C4-2B (cell line): ENCODE measurements at regions not wholly inside any gene's neighbourhood (a gene's known extent, or its start where the extent isn't known, plus 50 kb on each side); places are given as distances from the start of the nearest gene placed in this dataset.
"Not testable (repeated sequence)": the region's sequence is repeated elsewhere in the genome, so short reads cannot be mapped to it uniquely, and the experiment has no call there.

Experiments
- H3K27ac ChIP-seq: fragments of 450-650 bp; 2 replicates; pipeline ENCODE4 v1.5.1; 2017
- CTCF ChIP-seq: fragments of 450-650 bp; conservative IDR thresholded peaks from 2 replicates; pipeline ENCODE4 v1.5.1; 2017; ENCODE audit warnings: mild to moderate bottlenecking
- ZFX ChIP-seq: fragments of 450-650 bp; IDR thresholded peaks from 2 replicates; pipeline ENCODE4 v1.6.1; 2017

GRCh38 chr22:25348391-25348790, 129.0 kb downstream of the CRYBB2 start:
- TF ChIP-seq CTCF (no peak), ZFX (no peak)
- no peak overlapping the region for H3K27ac ChIP-seq

GRCh38 chr22:25348996-25349395, 129.6 kb downstream of the CRYBB2 start:
- not testable (repeated sequence) for H3K27ac ChIP-seq

- H3K27ac ChIP-seq, result no peak overlapping the region
- no peak for TF ChIP-seq CTCF
- no peak for TF ChIP-seq ZFX
Measured at GRCh38 chr22:25350551-25350971, 131.1 kb downstream of the CRYBB2 start.

DNA sequence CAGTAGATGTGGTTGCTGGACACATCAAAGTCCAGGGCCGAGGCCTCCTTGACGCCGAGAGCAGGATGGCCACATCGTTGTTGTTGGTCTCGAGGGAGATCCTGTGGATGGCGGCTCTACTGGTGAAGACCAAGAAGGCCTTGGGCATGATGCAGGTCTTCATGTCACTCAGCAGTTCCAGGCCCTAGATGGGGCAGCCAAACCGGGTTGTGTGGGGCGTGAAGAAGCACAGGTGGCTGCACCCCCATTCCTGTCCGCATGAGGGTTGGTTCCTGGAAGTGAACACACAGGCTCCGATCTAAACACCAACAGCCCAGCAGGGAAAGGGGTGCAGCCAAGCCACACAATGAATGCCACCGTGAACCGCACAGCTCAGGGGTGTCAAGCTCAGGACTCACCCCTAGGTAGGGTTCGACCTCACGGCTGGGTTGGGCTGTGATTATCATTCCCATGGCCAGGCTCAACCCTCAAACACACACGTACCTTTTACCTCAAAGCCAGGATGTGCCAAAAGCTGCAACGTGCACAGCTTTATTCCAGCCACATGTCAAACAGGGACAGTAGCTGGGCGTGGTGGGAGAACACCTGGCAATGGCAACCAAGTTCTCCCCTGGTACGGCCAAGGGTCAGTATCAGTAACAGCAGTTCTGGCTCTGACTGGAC, 132.3 kb downstream of the CRYBB2 start:
- TF ChIP-seq CTCF (no peak), ZFX (no peak)

DNA sequence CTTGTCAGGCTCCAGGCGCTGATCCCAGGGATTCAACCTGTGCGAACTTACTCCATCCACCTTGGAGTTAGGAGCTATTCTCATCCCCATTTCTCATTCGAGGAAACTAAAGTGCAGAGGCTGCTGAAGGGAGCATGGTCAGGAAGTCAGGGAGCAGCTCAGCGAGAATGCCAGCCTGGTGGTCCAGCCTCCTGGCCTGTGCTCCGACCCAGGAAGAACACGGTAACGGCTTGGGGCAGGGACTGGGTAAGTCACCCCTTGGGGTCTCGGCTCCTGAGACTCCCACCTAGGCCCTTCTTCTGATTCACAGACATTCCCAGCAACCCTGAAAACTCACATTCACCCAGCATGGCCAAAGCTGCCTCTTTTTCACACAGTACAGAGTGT, 132.8 kb downstream of the CRYBB2 start:
- no peak for TF ChIP-seq ZFX
- TF ChIP-seq CTCF, result no peak
- no peak overlapping the region for H3K27ac ChIP-seq

More for the DNA sequence above, 132.3 kb downstream of the CRYBB2 start:
- no peak overlapping the region for H3K27ac ChIP-seq

DNA sequence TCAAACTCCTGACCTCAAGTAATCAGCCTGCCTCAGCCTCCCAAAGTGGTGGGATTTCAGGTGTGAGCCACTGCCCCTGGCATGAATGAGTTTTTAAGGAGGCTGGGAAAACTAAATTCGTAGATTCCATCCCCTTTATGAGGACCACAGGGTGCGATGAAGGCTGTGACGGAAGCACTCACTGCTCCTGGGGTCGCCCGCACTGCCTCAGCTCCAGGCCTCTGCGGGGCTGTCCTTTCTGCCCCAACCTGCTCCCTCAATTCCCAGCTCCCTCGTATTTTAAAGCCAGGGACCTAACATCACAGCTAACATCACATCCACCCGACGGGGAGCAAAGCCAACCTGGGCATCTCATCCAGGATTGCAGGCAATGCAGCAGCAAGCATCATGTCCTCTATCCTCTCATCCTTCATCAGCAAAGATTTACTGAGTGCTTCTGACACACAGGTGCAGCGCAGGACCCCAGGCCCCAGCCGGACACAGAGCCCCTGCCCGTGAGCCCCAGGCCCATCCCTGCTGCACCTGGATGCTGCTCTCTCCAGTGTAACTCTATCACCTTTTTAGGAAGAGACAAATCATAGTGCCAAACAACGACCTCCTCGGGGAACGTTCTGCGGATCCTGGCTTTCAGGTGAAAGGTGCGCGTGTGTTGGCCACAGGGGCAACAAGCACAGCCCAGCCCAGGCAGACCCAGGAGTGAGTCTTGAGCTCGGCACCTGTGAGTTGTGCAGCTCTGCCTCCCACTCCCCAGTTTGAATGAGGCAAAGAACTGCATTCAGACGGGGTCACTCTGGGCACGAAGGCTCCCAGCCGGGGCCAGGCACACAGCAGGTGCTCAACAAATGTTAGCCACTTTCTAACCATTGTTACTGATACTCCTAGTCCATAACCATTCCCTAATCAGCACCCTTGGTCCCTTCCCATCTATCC, 134.3 kb downstream of the CRYBB2 start:
- H3K27ac ChIP-seq, result no peak overlapping the region
- TF ChIP-seq CTCF, result no peak
- TF ChIP-seq ZFX, result no peak

DNA sequence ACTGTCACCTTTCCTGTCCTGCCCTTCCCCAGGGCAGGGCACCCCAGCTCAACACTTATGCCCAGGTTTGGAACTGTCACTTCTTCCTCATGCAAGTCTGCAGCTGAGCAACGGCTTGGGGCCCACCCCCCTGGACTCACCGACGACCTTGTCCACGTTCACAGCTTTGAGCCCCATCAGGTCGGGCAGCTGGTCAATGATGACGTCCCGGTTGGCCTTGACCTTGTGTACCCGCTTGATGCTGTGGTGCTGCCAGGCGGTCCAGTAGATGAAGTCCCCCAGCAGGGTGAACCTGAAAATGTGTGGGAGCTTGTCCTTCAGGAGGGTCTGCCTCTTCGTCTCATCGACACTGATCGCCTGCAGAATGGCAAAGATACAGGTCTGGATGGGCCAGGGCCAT, 135.0 kb downstream of the CRYBB2 start:
- TF ChIP-seq CTCF (no peak), ZFX (no peak)

More for the DNA sequence above, 135.0 kb downstream of the CRYBB2 start:
- no peak overlapping the region for H3K27ac ChIP-seq
